HG03354 (cell line): ENCODE measurements at regions not wholly inside any gene's neighbourhood (a gene's known extent, or its start where the extent isn't known, plus 50 kb on each side); places are given as distances from the start of the nearest gene placed in this dataset.

ENCODE experiments used
- ATAC-seq: cut with Tn5 transposase; IDR thresholded peaks from one replicate; pipeline ENCODE4 v1.9.1; 2021; ENCODE audit warnings: mild to moderate bottlenecking; ENCODE audit not compliant: unreplicated experiment, poor library complexity, severe bottlenecking

GRCh38 chr15:52857471-52857870 is 67.3 kb upstream of the ONECUT1 start:
- no peak for ATAC-seq

GRCh38 chr15:52856286-52856685 is 66.2 kb upstream of the ONECUT1 start:
- no peak for ATAC-seq

- no peak for ATAC-seq
Measured at GRCh38 chr15:52855157-52855556, 65.0 kb upstream of the ONECUT1 start.

GRCh38 chr15:52844823-52845222 is 54.7 kb upstream of the ONECUT1 start:
- no peak for ATAC-seq
